DND-41 (cell line): ENCODE measurements at regions not wholly inside any gene's neighbourhood (a gene's known extent, or its start where the extent isn't known, plus 50 kb on each side); places are given as distances from the start of the nearest gene placed in this dataset.

Experiments
- CTCF ChIP-seq: IDR thresholded peaks from 2 replicates; pipeline ENCODE4 v1.5.1; 2012; ENCODE audit warnings: borderline replicate concordance, low read length, moderate library complexity, mild to moderate bottlenecking; ENCODE audit not compliant: poor library complexity, severe bottlenecking; ENCODE audit errors: extremely low read depth
- EZH2 ChIP-seq: IDR thresholded peaks from 3 replicates; pipeline ENCODE4 v1.6.1; 2012; ENCODE audit warnings: borderline replicate concordance, low read depth, mild to moderate bottlenecking, moderate library complexity, low read length, inconsistent platforms; ENCODE audit not compliant: severe bottlenecking

- TF ChIP-seq CTCF = no peak
- no peak for TF ChIP-seq EZH2
Observed at GRCh38 chr2:239774933-239775622, 250.1 kb downstream of the NDUFA10 start.
